ENCODE measurements at regions not wholly inside any gene's neighbourhood (a gene's known extent, or its start where the extent isn't known, plus 50 kb on each side); places are given as distances from the start of the nearest gene placed in this dataset.

- H3K27ac Mint-ChIP-seq (ENCODE audit: low read depth), result no peak overlapping the region
- ATAC-seq (replicated peaks; ENCODE audit: extremely low read depth, poor library complexity, severe bottlenecking) (no peak), DNase-seq (ENCODE audit: low spot score in 2 of 2) (no peak)
- H3K4me1 Mint-ChIP-seq, result no peaks in the 10 kb centered on the region
- no peaks in the 10 kb centered on the region for H3K9me3 Mint-ChIP-seq
- H3K27me3 Mint-ChIP-seq, result no peaks in the 10 kb centered on the region
- H3K36me3 Mint-ChIP-seq (ENCODE audit: insufficient read depth), result no peaks in the 10 kb centered on the region
- no peak overlapping the region for H3K4me3 Mint-ChIP-seq
Observed at GRCh38 chr2:54065411-54065810, 50.0 kb upstream of the ACYP2 start.

GRCh38 chr2:54063967-54064535 is 51.4 kb upstream of the ACYP2 start:
- Mint-ChIP-seq H3K4me3 (no peak overlapping the region), H3K27me3 (no peaks in the 10 kb centered on the region), H3K4me1 (no peaks in the 10 kb centered on the region), H3K9me3 (no peaks in the 10 kb centered on the region), H3K36me3 (ENCODE audit: insufficient read depth) (no peaks in the 10 kb centered on the region), H3K27ac (ENCODE audit: low read depth) (no peak overlapping the region)
- ATAC-seq (replicated peaks; ENCODE audit: extremely low read depth, poor library complexity, severe bottlenecking) (no peak), DNase-seq (ENCODE audit: low spot score in 2 of 2) (no peak)

GRCh38 chr2:54062401-54062800 is 53.0 kb upstream of the ACYP2 start:
- no peaks in the 10 kb centered on the region for H3K4me1 Mint-ChIP-seq
- H3K9me3 Mint-ChIP-seq, result no peaks in the 10 kb centered on the region
- H3K36me3 Mint-ChIP-seq (ENCODE audit: insufficient read depth), result no peaks in the 10 kb centered on the region
- no peak overlapping the region for H3K4me3 Mint-ChIP-seq
- DNase-seq (ENCODE audit: low spot score in 2 of 2) (no peak), ATAC-seq (replicated peaks; ENCODE audit: extremely low read depth, poor library complexity, severe bottlenecking) (no peak)
- no peak overlapping the region for H3K27ac Mint-ChIP-seq (ENCODE audit: low read depth)
- H3K27me3 Mint-ChIP-seq, result no peaks in the 10 kb centered on the region

GRCh38 chr2:54061272-54061671 is 54.1 kb upstream of the ACYP2 start:
- ATAC-seq (replicated peaks; ENCODE audit: extremely low read depth, poor library complexity, severe bottlenecking), result no peak
- no peak for DNase-seq (ENCODE audit: low spot score in 2 of 2)
- Mint-ChIP-seq H3K27ac (ENCODE audit: low read depth) (no peak overlapping the region), H3K4me3 (no peak overlapping the region), H3K4me1 (no peaks in the 10 kb centered on the region), H3K27me3 (no peaks in the 10 kb centered on the region), H3K9me3 (no peaks in the 10 kb centered on the region), H3K36me3 (ENCODE audit: insufficient read depth) (no peaks in the 10 kb centered on the region)

GRCh38 chr2:54059986-54060385 is 55.4 kb upstream of the ACYP2 start:
- no peaks in the 10 kb centered on the region for H3K36me3 Mint-ChIP-seq (ENCODE audit: insufficient read depth)
- no peaks in the 10 kb centered on the region for H3K4me1 Mint-ChIP-seq
- no peak overlapping the region for H3K27ac Mint-ChIP-seq (ENCODE audit: low read depth)
- no peak overlapping the region for H3K4me3 Mint-ChIP-seq
- no peaks in the 10 kb centered on the region for H3K9me3 Mint-ChIP-seq
- ATAC-seq (replicated peaks; ENCODE audit: extremely low read depth, poor library complexity, severe bottlenecking) (no peak), DNase-seq (ENCODE audit: low spot score in 2 of 2) (no peak)
- no peaks in the 10 kb centered on the region for H3K27me3 Mint-ChIP-seq

- Mint-ChIP-seq H3K36me3 (ENCODE audit: insufficient read depth) (no peaks in the 10 kb centered on the region), H3K27ac (ENCODE audit: low read depth) (no peak overlapping the region), H3K4me1 (peaks cover 2% of the 10 kb centered on the region), H3K4me3 (no peak overlapping the region), H3K27me3 (no peaks in the 10 kb centered on the region), H3K9me3 (no peaks in the 10 kb centered on the region)
- ATAC-seq (replicated peaks; ENCODE audit: extremely low read depth, poor library complexity, severe bottlenecking) (no peak), DNase-seq (ENCODE audit: low spot score in 2 of 2) (no peak)
Observed at GRCh38 chr2:54059504-54059903, 55.9 kb upstream of the ACYP2 start.

- no peak overlapping the region for H3K4me3 Mint-ChIP-seq
Observed at GRCh38 chr2:54058449-54058848, 57.0 kb upstream of the ACYP2 start.

GRCh38 chr2:54054774-54055173 is 60.6 kb upstream of the ACYP2 start:
- Mint-ChIP-seq H3K27me3 (no peaks in the 10 kb centered on the region), H3K27ac (ENCODE audit: low read depth) (peak overlapping the region; percentile 92), H3K36me3 (ENCODE audit: insufficient read depth) (peaks cover 2% of the 10 kb centered on the region), H3K9me3 (no peaks in the 10 kb centered on the region), H3K4me1 (peaks cover 29% of the 10 kb centered on the region), H3K4me3 (peak overlapping the region; percentile 48)
- no peak for ATAC-seq (replicated peaks; ENCODE audit: extremely low read depth, poor library complexity, severe bottlenecking)
- no peak for DNase-seq (ENCODE audit: low spot score in 2 of 2)

More at GRCh38 chr2:54058449-54058848, 57.0 kb upstream of the ACYP2 start:
- H3K4me1 Mint-ChIP-seq, result peaks cover 13% of the 10 kb centered on the region
- no peak for DNase-seq (ENCODE audit: low spot score in 2 of 2)
- H3K36me3 Mint-ChIP-seq (ENCODE audit: insufficient read depth), result peaks cover 2% of the 10 kb centered on the region
- no peaks in the 10 kb centered on the region for H3K9me3 Mint-ChIP-seq
- ATAC-seq (replicated peaks; ENCODE audit: extremely low read depth, poor library complexity, severe bottlenecking), result no peak
- no peak overlapping the region for H3K27ac Mint-ChIP-seq (ENCODE audit: low read depth)
- no peaks in the 10 kb centered on the region for H3K27me3 Mint-ChIP-seq

- Mint-ChIP-seq H3K4me3 (peak overlapping the region; percentile 48), H3K9me3 (no peaks in the 10 kb centered on the region), H3K36me3 (ENCODE audit: insufficient read depth) (peaks cover 2% of the 10 kb centered on the region), H3K27ac (ENCODE audit: low read depth) (peak overlapping the region; percentile 92), H3K27me3 (no peaks in the 10 kb centered on the region), H3K4me1 (peaks cover 29% of the 10 kb centered on the region)
- ATAC-seq (replicated peaks; ENCODE audit: extremely low read depth, poor library complexity, severe bottlenecking), result no peak
- no peak for DNase-seq (ENCODE audit: low spot score in 2 of 2)
Observed at GRCh38 chr2:54054271-54054670, 61.1 kb upstream of the ACYP2 start.

GRCh38 chr2:54053830-54054229 is 61.6 kb upstream of the ACYP2 start:
- peak overlapping the region; percentile 48 for H3K4me3 Mint-ChIP-seq
- no peak for DNase-seq (ENCODE audit: low spot score in 2 of 2)
- ATAC-seq (replicated peaks; ENCODE audit: extremely low read depth, poor library complexity, severe bottlenecking), result peak; percentile 24

GRCh38 chr2:54052825-54053718 is 62.3 kb upstream of the ACYP2 start:
- peaks cover 2% of the 10 kb centered on the region for H3K36me3 Mint-ChIP-seq (ENCODE audit: insufficient read depth)
- no peaks in the 10 kb centered on the region for H3K27me3 Mint-ChIP-seq
- H3K4me3 Mint-ChIP-seq, result no peak overlapping the region
- H3K4me1 Mint-ChIP-seq, result peaks cover 36% of the 10 kb centered on the region
- DNase-seq (ENCODE audit: low spot score in 2 of 2), result no peak
- H3K27ac Mint-ChIP-seq (ENCODE audit: low read depth), result peak overlapping the region; percentile 92
- peak; percentile 17 for ATAC-seq (replicated peaks; ENCODE audit: extremely low read depth, poor library complexity, severe bottlenecking)
- no peaks in the 10 kb centered on the region for H3K9me3 Mint-ChIP-seq

More at GRCh38 chr2:54053830-54054229, 61.6 kb upstream of the ACYP2 start:
- H3K4me1 Mint-ChIP-seq, result peaks cover 29% of the 10 kb centered on the region
- H3K9me3 Mint-ChIP-seq, result no peaks in the 10 kb centered on the region
- peaks cover 2% of the 10 kb centered on the region for H3K36me3 Mint-ChIP-seq (ENCODE audit: insufficient read depth)
- H3K27ac Mint-ChIP-seq (ENCODE audit: low read depth), result peak overlapping the region; percentile 92
- no peaks in the 10 kb centered on the region for H3K27me3 Mint-ChIP-seq

- Mint-ChIP-seq H3K36me3 (ENCODE audit: insufficient read depth) (peaks cover 2% of the 10 kb centered on the region), H3K4me1 (peaks cover 42% of the 10 kb centered on the region), H3K27me3 (no peaks in the 10 kb centered on the region), H3K4me3 (no peak overlapping the region), H3K9me3 (no peaks in the 10 kb centered on the region), H3K27ac (ENCODE audit: low read depth) (no peak overlapping the region)
- DNase-seq (ENCODE audit: low spot score in 2 of 2) (no peak), ATAC-seq (replicated peaks; ENCODE audit: extremely low read depth, poor library complexity, severe bottlenecking) (no peak)
Observed at GRCh38 chr2:54050445-54050844, 65.0 kb upstream of the ACYP2 start.

- H3K4me1 Mint-ChIP-seq, result peaks cover 38% of the 10 kb centered on the region
- H3K27me3 Mint-ChIP-seq, result no peaks in the 10 kb centered on the region
- no peak overlapping the region for H3K27ac Mint-ChIP-seq (ENCODE audit: low read depth)
- ATAC-seq (replicated peaks; ENCODE audit: extremely low read depth, poor library complexity, severe bottlenecking) (no peak), DNase-seq (ENCODE audit: low spot score in 2 of 2) (no peak)
- peaks cover 4% of the 10 kb centered on the region for H3K36me3 Mint-ChIP-seq (ENCODE audit: insufficient read depth)
- no peak overlapping the region for H3K4me3 Mint-ChIP-seq
- no peaks in the 10 kb centered on the region for H3K9me3 Mint-ChIP-seq
Observed at GRCh38 chr2:54049365-54049764, 66.0 kb upstream of the ACYP2 start.

All from central memory CD8-positive, alpha-beta T cell (primary cell).